ENCODE measurements at regions not wholly inside any gene's neighbourhood (a gene's known extent, or its start where the extent isn't known, plus 50 kb on each side); places are given as distances from the start of the nearest gene placed in this dataset.

- no peak for DNase-seq
Measured at GRCh38 chr13:63436325-63436668, 2020.6 kb upstream of the PCDH20 start.

DNA sequence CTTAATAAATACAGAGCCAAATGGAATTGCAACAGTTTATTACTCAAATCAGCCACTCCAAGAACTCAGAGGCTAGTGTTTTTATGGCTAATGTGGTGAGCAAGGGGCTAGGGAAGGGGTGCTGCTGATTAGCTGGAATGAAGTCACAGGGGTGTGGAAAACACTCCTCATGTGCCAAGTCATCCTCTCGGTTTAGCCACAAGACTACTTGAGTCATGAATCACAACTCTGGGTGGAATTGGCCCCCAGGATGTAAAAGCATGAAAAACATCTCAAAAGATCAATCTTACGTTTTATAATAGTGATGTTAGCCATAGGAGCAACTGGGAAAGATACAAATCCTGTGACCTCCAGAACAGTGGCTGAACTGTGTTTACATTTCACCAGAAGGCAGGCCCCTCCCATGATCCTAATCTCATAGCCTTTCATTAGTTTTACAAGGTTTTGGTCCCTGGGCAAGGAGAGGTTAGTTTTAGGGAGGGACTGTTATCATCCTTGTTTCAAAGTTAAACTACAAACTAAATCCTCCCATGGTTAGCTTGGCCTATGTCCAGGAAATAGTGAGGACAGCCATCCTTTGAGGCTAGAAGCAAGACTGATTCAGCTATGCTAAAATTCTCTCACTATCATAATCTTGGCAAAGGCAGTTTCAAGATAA lies 2020.1 kb upstream of the PCDH20 start:
- no peak for DNase-seq

GRCh38 chr13:63433546-63434150 lies 2018.0 kb upstream of the PCDH20 start:
- DNase-seq = no peak

DNA sequence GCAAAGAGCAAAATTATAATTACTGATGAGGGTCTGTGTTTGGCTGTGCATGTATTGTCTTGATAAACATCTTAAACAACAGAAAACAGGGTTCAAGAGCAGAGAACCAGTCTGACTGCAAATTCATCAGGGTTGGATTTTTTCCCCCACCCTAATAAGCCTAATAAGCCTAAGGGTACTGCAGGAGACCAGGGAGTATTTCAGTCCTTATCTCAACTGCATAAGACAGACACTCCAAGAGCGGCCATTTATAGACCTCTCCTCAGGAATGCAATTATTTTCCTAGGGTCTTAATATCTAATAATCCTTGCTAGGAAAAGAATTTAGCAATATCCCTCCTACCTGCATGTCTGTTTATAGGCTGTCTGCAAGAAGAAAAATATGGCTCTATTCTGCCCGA lies 2011.5 kb upstream of the PCDH20 start:
- DNase-seq = no peak

DNA sequence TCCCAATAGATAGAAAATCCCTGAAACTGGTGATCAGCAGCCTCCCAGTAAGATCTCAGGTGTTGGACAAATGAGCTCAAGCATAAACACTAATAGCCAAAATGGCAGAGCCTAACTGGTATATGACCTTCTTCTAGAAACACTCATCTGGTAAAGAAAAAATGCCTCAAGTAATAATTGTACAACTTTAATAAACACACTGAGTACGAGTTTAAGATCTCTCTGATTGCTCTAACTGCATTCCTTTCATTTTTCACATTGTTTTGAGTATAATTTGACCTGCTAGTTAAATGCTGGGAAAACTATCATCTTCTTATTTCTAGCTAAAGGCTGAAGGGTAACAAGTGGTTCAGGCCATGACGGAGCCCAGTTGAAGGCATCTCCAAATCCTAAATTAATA lies 2009.5 kb upstream of the PCDH20 start:
- DNase-seq = no peak

GRCh38 chr13:63421123-63421522 lies 2005.5 kb upstream of the PCDH20 start:
- no peak for DNase-seq

DNA sequence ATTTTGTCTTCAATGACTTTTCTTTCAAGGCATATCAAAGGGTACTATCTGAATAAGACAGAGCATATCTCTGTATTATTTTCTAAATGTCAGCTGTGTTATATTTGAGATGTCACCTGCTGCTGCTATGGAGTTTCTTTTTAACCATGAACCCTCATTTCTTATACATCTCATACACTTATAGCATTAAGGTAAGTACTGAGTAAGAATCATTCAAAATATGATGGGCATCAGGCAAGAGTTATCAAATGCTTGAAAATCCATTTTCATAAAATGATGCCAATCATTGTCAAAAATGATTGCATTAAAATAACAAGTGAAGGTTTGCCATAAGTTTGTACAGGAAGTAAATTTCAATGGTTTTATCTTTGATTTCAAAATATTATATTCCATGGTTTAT lies 2005.0 kb upstream of the PCDH20 start:
- DNase-seq = no peak

GRCh38 chr13:63414247-63414646 lies 1998.6 kb upstream of the PCDH20 start:
- no peak for DNase-seq

DNA sequence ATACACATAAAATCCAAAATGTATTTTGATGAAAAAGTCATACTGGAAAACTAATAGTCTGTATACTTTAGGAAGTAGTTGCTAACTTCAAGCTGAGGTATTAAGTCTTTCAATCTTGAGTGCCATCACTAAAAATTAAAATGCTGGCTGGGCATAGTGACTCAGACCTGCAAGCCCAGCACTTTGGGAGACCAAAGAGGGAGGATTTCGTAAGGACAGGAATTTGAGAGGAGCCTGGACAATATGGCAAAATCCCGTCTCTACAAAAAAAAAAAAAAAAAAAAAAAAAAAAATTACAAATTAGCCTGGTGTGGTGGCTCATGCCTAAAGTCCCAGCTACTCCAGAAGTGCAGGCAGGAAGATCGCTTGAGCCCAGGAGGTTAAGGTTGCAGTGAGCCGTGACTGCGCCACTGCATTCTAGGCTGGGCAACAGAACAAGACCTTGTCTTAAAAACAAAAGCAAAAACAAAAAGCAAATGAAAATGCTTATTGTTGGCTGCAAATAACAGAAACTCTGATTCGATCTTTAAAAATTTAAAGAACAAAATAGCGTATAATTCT lies 1994.2 kb upstream of the PCDH20 start:
- no peak for DNase-seq

DNA sequence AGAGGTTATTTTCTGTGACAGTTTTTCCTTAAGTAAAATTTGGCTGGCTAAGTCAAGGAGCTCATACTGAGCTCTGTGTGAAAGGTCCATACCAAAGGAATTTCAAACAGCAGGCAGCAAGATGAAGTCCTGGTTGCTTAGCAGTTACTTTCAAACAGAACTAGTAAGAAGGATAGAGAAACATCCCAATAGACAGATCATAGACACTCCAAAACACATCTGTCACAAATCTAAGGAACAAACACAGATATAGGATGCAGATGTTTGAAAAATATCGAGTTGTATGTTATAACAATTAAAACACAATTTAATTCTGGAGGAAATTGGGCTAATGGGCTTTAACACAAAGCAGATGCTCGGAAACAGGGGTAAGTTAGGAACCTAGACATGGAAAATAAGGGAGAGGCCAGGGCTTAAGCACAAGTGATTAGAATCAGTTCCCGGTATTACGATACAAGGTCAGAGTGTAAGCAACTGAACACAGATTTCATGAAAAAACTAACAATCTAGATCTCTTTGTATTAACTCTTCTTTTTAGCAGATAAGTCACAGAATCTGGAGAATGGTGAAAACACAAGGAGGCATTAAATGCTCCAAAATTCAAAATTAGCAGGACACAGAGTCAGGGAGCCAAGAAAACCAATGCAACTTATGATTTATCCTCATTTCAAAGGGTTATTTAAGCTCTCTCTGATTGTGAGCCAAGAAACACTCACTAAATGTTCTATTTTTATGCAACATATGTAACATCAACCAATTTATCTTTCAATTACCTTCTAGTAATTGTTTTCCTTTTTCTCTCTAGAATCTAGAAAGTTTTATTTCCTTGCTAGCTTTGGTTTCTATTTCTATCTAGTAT lies 1992.9 kb upstream of the PCDH20 start:
- DNase-seq = no peak

- no peak for DNase-seq
Measured at GRCh38 chr13:63403733-63404132, 1988.1 kb upstream of the PCDH20 start.

DNA sequence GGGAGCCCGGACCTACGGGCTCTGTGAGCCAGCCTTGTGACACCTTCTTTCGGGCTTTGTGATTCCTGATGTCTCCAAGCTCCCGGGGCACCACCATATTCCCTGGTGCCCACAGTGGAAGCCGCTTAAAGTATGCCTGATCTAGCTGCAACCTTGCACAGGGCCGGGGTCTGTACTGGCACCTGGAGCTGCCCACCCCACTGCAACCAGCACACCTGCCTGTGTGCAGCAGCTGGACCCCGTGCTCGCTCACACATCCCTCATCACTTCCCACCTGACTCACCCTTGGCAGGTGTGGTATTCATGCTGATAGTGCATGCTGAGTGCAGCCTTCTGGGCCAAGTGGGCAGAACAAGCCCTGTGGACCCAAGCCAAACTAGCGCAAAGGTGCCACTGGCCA lies 1981.1 kb upstream of the PCDH20 start:
- no peak for DNase-seq

- DNase-seq = no peak
Measured at GRCh38 chr13:63393112-63393511, 1977.5 kb upstream of the PCDH20 start.

GRCh38 chr13:63389756-63390155 lies 1974.1 kb upstream of the PCDH20 start:
- DNase-seq = no peak

- no peak for DNase-seq
Measured at GRCh38 chr13:63381078-63381859, 1965.6 kb upstream of the PCDH20 start.

GRCh38 chr13:63377986-63378385 lies 1962.3 kb upstream of the PCDH20 start:
- no peak for DNase-seq

DNA sequence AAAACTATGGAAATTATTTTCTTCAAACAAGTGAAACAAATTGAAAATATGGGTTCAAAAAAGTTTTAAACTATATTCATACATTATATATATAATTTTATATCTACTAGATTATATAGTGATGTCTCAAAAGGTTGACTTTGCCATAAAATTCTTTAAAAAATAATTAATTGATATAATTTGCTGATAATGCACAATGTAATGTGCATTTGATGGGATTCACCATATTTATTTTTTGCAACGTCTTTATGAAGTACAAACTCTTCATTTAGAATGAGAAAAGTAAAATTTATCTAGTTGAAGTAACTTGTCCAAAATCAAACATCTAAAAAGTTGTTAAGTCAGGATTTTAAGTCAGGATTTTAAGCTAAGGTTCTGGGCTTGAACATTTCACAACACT lies 1954.5 kb upstream of the PCDH20 start:
- DNase-seq = no peak

GRCh38 chr13:63367522-63368198 lies 1952.0 kb upstream of the PCDH20 start:
- no peak for DNase-seq

GRCh38 chr13:63364159-63364558 lies 1948.5 kb upstream of the PCDH20 start:
- DNase-seq = no peak

DNA sequence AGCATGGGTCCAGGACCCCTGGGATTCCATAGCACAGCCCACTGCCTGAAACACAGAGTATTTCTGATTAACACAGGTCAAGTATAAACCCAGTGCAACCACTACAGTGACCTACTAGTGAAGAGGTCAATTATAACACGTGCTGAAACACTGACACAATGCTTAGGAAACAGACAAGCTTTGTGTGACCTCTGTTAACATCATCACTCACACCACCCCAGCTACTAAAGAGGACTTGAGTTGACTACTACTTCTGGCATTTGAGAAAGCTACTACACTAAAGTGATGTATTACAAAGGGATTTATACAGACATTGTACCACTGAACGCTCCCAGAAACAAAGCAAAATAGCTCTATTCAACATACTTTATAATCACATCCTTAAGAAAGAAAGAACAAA lies 1935.9 kb upstream of the PCDH20 start:
- DNase-seq = no peak

GRCh38 chr13:63351081-63351480 lies 1935.4 kb upstream of the PCDH20 start:
- no peak for DNase-seq

GRCh38 chr13:63345835-63346234 lies 1930.2 kb upstream of the PCDH20 start:
- no peak for DNase-seq

DNA sequence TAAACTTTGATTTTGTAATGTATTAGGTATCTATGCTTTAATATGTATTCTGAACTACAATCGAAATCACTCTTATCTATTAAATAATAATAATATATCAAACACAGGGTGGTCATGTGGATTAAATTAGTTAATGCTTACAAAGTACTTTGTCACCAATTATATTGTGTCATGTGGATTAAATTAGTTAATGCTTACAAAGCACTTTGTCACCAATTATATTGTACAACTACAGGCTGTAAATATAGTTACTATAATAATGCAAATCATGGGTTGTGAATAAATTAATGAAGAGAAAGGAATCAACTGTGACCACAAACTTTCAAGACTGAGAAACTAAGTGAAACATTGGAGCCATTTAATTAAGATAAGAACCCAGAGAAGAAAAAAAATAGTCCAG lies 1929.1 kb upstream of the PCDH20 start:
- no peak for DNase-seq
